ENCODE measurements at regions not wholly inside any gene's neighbourhood (a gene's known extent, or its start where the extent isn't known, plus 50 kb on each side); places are given as distances from the start of the nearest gene placed in this dataset.

- Histone ChIP-seq H3K4me3 (no peak overlapping the region), H3K4me1 (ENCODE audit: control insufficient read depth in 5 of 5, insufficient read depth in 5 of 5, low read length in 5 of 5) (peaks cover 0 to 30% (median 0%) of the 10 kb centered on the region in 5 donors), H3K27ac (ENCODE audit: low read depth in 1 of 2, low read length in 1 of 2) (no peak overlapping the region), H3K9ac (ENCODE audit: insufficient read depth in 1 of 2, low read length in 2 of 2) (no peak overlapping the region), H3K9me3 (ENCODE audit: control insufficient read depth in 4 of 4, insufficient read depth in 3 of 4, low read length in 3 of 4) (peaks cover 0 to 2% (median 0%) of the 10 kb centered on the region in 4 donors), H3K27me3 (ENCODE audit: control insufficient read depth in 3 of 3, insufficient read depth in 3 of 3, low read length in 2 of 3) (peaks cover 0 to 2% (median 0%) of the 10 kb centered on the region in 3 donors), H3K36me3 (ENCODE audit: control insufficient read depth in 4 of 4, insufficient read depth in 4 of 4, low read length in 4 of 4) (no peaks in the 10 kb centered on the region)
- 77 to 84% methylated on average over 11 of the region's 11 CpGs for WGBS, 2 donors
- no peak for TF ChIP-seq CTCF (IDR thresholded peaks at IDR 0.05; ENCODE audit: control extremely low read depth, extremely low read depth)
- ATAC-seq (ENCODE audit: insufficient read depth, low FRiP score) (no peak), DNase-seq (peak in 2 of 3 donors; percentile 44 to 54)
Observed at GRCh38 chr10:129279446-129280154, 187.4 kb upstream of the MGMT start.

GRCh38 chr10:129280155-129280502 is 186.9 kb upstream of the MGMT start:
- Histone ChIP-seq H3K27me3 (ENCODE audit: control insufficient read depth in 3 of 3, insufficient read depth in 3 of 3, low read length in 2 of 3) (peaks cover 0 to 2% (median 0%) of the 10 kb centered on the region in 3 donors), H3K4me3 (no peak overlapping the region), H3K9me3 (ENCODE audit: control insufficient read depth in 4 of 4, insufficient read depth in 3 of 4, low read length in 3 of 4) (peaks cover 0 to 2% (median 0%) of the 10 kb centered on the region in 4 donors), H3K4me1 (ENCODE audit: control insufficient read depth in 5 of 5, insufficient read depth in 5 of 5, low read length in 5 of 5) (peaks cover 0 to 30% (median 0%) of the 10 kb centered on the region in 5 donors), H3K9ac (ENCODE audit: insufficient read depth in 1 of 2, low read length in 2 of 2) (no peak overlapping the region), H3K27ac (ENCODE audit: low read depth in 1 of 2, low read length in 1 of 2) (no peak overlapping the region), H3K36me3 (ENCODE audit: control insufficient read depth in 4 of 4, insufficient read depth in 4 of 4, low read length in 4 of 4) (no peaks in the 10 kb centered on the region)
- no peak for TF ChIP-seq CTCF (IDR thresholded peaks at IDR 0.05; ENCODE audit: control extremely low read depth, extremely low read depth)
- ATAC-seq (ENCODE audit: insufficient read depth, low FRiP score) (no peak), DNase-seq (no peak)
- WGBS, 2 donors, result 72 to 90% methylated on average over 1 of the region's 1 CpG

GRCh38 chr10:129280908-129281586 is 186.0 kb upstream of the MGMT start:
- TF ChIP-seq CTCF (IDR thresholded peaks at IDR 0.05; ENCODE audit: control extremely low read depth, extremely low read depth), result no peak
- Histone ChIP-seq H3K27ac (ENCODE audit: low read depth in 1 of 2, low read length in 1 of 2) (no peak overlapping the region), H3K27me3 (ENCODE audit: control insufficient read depth in 3 of 3, insufficient read depth in 3 of 3, low read length in 2 of 3) (peaks cover 0 to 2% (median 0%) of the 10 kb centered on the region in 3 donors), H3K4me1 (ENCODE audit: control insufficient read depth in 5 of 5, insufficient read depth in 5 of 5, low read length in 5 of 5) (peaks cover 0 to 30% (median 0%) of the 10 kb centered on the region in 5 donors), H3K9me3 (ENCODE audit: control insufficient read depth in 4 of 4, insufficient read depth in 3 of 4, low read length in 3 of 4) (peaks cover 0 to 2% (median 0%) of the 10 kb centered on the region in 4 donors), H3K4me3 (no peak overlapping the region), H3K9ac (ENCODE audit: insufficient read depth in 1 of 2, low read length in 2 of 2) (no peak overlapping the region), H3K36me3 (ENCODE audit: control insufficient read depth in 4 of 4, insufficient read depth in 4 of 4, low read length in 4 of 4) (no peaks in the 10 kb centered on the region)
- ATAC-seq (ENCODE audit: insufficient read depth, low FRiP score), result no peak
- WGBS, 2 donors, result 63 to 77% methylated on average over 3 of the region's 3 CpGs
- DNase-seq, result no peak

Data from lung (tissue), 11 donors.